Effector memory CD8-positive, alpha-beta T cell (primary cell): ENCODE measurements at regions not wholly inside any gene's neighbourhood (a gene's known extent, or its start where the extent isn't known, plus 50 kb on each side); places are given as distances from the start of the nearest gene placed in this dataset.

ENCODE experiments used
- ATAC-seq: fragments of 150-1000 bp; cut with Tn5 transposase; replicated peaks from 2 replicates; pipeline ENCODE4 v1.10.0; 2021; ENCODE audit warnings: mild to moderate bottlenecking, moderate library complexity
- DNase-seq, 3 experiments: peaks; one replicate each; pipeline ENCODE4 v3.0.0; 2021
- H3K27ac Mint-ChIP-seq, 2 donors: one replicate each; pipeline ENCODE4 v1.8.0; 2022; ENCODE audit warnings: mild to moderate bottlenecking in 2 of 2, mixed read lengths in 2 of 2, moderate library complexity in 2 of 2
- H3K27me3 Mint-ChIP-seq, 2 donors: one replicate each; pipeline ENCODE4 v1.8.0; 2022; ENCODE audit warnings: mixed read lengths in 2 of 2
- H3K36me3 Mint-ChIP-seq: one replicate; pipeline ENCODE4 v1.8.0; 2022; ENCODE audit warnings: mild to moderate bottlenecking, moderate library complexity, mixed read lengths; ENCODE audit not compliant: insufficient read depth
- H3K4me1 Mint-ChIP-seq, 2 donors: one replicate each; pipeline ENCODE4 v1.8.0; 2022; ENCODE audit warnings: low read depth in 2 of 2, mixed read lengths in 2 of 2
- H3K4me3 Mint-ChIP-seq, 2 donors: one replicate each; pipeline ENCODE4 v1.8.0; 2022; ENCODE audit warnings: mild to moderate bottlenecking in 2 of 2, mixed read lengths in 2 of 2, moderate library complexity in 2 of 2
- H3K9me3 Mint-ChIP-seq, 2 donors: one replicate each; pipeline ENCODE4 v1.8.0; 2022; ENCODE audit warnings: mixed read lengths in 2 of 2

- no peaks in the 10 kb centered on the region for H3K9me3 Mint-ChIP-seq
- H3K27ac Mint-ChIP-seq: no peak overlapping the region
- no peaks in the 10 kb centered on the region for H3K36me3 Mint-ChIP-seq
- H3K4me1 Mint-ChIP-seq: no peaks in the 10 kb centered on the region
- no peak for ATAC-seq
- no peak for DNase-seq
- peaks cover 0 to 6% of the 10 kb centered on the region in 2 donors for H3K27me3 Mint-ChIP-seq
- no peak overlapping the region for H3K4me3 Mint-ChIP-seq
Measured at GRCh38 chr4:25474690-25475089, 97.6 kb downstream of the ANAPC4 start.

DNA sequence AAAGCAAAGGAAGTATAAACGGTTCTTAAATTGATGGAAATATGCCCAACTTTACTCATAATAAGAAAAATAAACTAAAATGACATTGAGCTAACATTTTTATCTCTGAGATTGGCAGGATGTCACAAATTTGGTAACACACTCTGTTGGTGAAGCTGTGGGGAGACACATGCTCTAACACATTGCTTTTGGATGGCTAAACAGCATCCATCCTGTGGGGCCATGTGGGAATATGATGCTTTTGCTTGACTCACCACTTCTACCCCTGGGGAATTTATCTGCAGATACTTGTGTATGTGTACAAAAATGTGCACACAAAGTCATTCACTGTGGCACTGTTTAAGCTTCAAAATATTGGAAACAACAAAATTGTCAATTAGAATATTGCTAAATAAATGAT lies 100.2 kb downstream of the ANAPC4 start:
- ATAC-seq (no peak), DNase-seq (no peak)
- H3K27ac Mint-ChIP-seq: no peak overlapping the region
- H3K36me3 Mint-ChIP-seq: no peaks in the 10 kb centered on the region
- H3K27me3 Mint-ChIP-seq: peaks cover 0 to 16% of the 10 kb centered on the region in 2 donors
- no peaks in the 10 kb centered on the region for H3K4me1 Mint-ChIP-seq
- no peaks in the 10 kb centered on the region for H3K9me3 Mint-ChIP-seq
- no peak overlapping the region for H3K4me3 Mint-ChIP-seq

GRCh38 chr4:25481648-25482047 lies 104.6 kb downstream of the ANAPC4 start:
- H3K9me3 Mint-ChIP-seq: no peaks in the 10 kb centered on the region
- no peak overlapping the region for H3K4me3 Mint-ChIP-seq
- ATAC-seq (no peak), DNase-seq (no peak)
- no peaks in the 10 kb centered on the region for H3K36me3 Mint-ChIP-seq
- peaks cover 0 to 25% of the 10 kb centered on the region in 2 donors for H3K27me3 Mint-ChIP-seq
- H3K4me1 Mint-ChIP-seq: peaks cover 0 to 8% of the 10 kb centered on the region in 2 donors
- H3K27ac Mint-ChIP-seq: no peak overlapping the region

- H3K27ac Mint-ChIP-seq: no peak overlapping the region
- ATAC-seq (no peak), DNase-seq (no peak)
- H3K4me1 Mint-ChIP-seq: peaks cover 0 to 8% of the 10 kb centered on the region in 2 donors
- no peak overlapping the region for H3K4me3 Mint-ChIP-seq
- peaks cover 11 to 29% of the 10 kb centered on the region in 2 donors for H3K27me3 Mint-ChIP-seq
- no peaks in the 10 kb centered on the region for H3K36me3 Mint-ChIP-seq
- peaks cover 6 to 8% of the 10 kb centered on the region in 2 donors for H3K9me3 Mint-ChIP-seq
Measured at GRCh38 chr4:25484243-25484721, 107.2 kb downstream of the ANAPC4 start.

- Mint-ChIP-seq H3K27me3 (peaks cover 11 to 26% of the 10 kb centered on the region in 2 donors), H3K4me3 (no peak overlapping the region), H3K36me3 (no peaks in the 10 kb centered on the region), H3K4me1 (peaks cover 0 to 8% of the 10 kb centered on the region in 2 donors), H3K27ac (no peak overlapping the region), H3K9me3 (peaks cover 6 to 8% of the 10 kb centered on the region in 2 donors)
- ATAC-seq (no peak), DNase-seq (no peak)
Measured at GRCh38 chr4:25485104-25485503, 108.0 kb downstream of the ANAPC4 start.

DNA sequence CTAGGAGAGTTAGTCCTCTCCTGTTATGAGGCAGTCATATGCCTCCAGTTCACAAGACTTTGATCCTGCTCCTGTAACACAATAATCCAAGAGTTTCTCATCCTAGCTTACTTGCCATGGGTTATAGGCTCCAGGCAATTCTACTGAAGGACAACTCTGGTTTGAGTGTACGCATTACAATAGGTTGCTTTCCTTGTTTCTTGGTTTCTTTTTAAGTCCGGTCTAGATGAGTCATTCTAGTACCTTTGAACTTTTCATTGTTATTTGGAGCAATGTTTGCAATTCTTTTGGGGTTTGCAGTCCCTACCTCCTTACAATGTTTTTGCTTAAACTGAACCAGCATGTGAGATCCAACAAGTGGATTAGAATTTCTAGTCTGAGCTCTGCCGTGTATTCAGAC lies 109.1 kb downstream of the ANAPC4 start:
- ATAC-seq: no peak
- DNase-seq: no peak
- Mint-ChIP-seq H3K27me3 (peaks cover 11 to 19% of the 10 kb centered on the region in 2 donors), H3K27ac (no peak overlapping the region), H3K36me3 (no peaks in the 10 kb centered on the region), H3K9me3 (peaks cover 6 to 8% of the 10 kb centered on the region in 2 donors), H3K4me1 (peaks cover 0 to 8% of the 10 kb centered on the region in 2 donors), H3K4me3 (no peak overlapping the region)

DNA sequence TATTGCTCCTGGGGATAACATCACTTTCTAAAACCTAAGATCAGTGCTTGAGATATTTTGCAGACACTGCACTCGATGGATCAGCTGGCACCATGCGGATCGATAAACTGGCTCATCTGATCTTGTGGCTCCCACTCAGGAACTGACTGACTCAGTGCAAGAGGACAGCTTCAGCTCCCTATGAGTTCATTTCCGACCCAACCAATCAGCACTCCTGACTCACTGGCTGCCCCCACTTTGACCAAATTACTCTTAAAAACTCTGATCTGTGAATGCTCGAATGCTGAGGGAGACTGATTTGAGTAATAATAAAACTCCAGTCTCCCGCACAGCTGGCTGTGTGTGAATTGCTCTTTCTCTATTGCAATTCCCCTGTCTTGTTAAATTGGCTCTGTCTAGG lies 110.1 kb downstream of the ANAPC4 start:
- Mint-ChIP-seq H3K4me3 (no peak overlapping the region), H3K27ac (no peak overlapping the region), H3K9me3 (peaks cover 6 to 8% of the 10 kb centered on the region in 2 donors), H3K27me3 (peaks cover 11 to 21% of the 10 kb centered on the region in 2 donors), H3K4me1 (peaks cover 0 to 8% of the 10 kb centered on the region in 2 donors), H3K36me3 (no peaks in the 10 kb centered on the region)
- no peak for ATAC-seq
- DNase-seq: no peak

DNA sequence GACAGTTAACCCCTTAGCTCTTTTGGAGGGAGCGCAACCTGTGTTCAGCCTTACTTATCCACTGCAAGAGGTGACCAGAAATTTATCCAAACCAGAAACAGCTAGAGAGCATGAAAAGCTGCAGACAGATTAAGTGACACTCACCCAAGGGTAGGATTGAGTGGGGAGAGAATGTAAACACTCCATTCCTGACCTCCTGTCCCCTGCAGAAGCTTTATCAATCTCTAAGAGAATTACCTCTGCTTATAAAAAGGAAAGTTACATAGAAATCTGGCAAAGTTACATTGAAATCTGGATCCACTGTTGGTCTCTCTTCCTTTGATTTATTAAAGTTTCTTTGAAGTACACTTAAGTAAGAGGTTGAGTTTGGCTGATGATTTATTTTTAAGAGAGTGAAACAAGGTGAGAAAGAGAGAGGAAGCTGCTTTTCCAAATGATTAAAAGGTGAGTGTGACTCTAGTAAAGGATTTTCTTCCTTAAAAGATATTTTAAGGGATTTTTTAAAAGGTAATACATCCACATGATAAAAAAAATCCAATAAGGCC lies 112.3 kb downstream of the ANAPC4 start:
- Mint-ChIP-seq H3K9me3 (peaks cover 6 to 8% of the 10 kb centered on the region in 2 donors), H3K4me3 (no peak overlapping the region), H3K27ac (no peak overlapping the region), H3K27me3 (peaks cover 11 to 21% of the 10 kb centered on the region in 2 donors), H3K36me3 (no peaks in the 10 kb centered on the region), H3K4me1 (peaks cover 0 to 4% of the 10 kb centered on the region in 2 donors)
- DNase-seq (no peak), ATAC-seq (no peak)

DNA sequence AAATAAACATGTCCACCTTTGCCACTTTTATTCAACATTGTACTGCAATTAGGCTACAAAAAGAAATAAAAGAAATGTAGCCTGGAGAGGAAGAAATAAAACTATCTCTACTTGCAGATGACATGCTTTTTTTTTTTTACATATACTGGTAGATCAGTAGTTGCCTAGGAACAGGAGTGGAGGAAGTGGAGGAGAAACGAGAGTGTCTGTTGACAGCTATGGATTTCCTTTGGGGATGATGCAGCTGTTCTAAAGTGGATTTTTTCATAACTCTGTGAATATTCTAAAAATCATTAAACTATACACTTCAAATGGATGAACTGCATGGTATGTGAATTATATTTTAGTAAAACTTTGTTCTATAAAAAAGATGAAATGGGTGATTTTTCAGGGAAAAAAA lies 116.4 kb downstream of the ANAPC4 start:
- Mint-ChIP-seq H3K27me3 (peaks cover 0 to 6% of the 10 kb centered on the region in 2 donors), H3K9me3 (no peaks in the 10 kb centered on the region), H3K27ac (no peak overlapping the region), H3K4me1 (no peaks in the 10 kb centered on the region), H3K4me3 (no peak overlapping the region), H3K36me3 (no peaks in the 10 kb centered on the region)
- ATAC-seq: no peak
- DNase-seq: no peak

DNA sequence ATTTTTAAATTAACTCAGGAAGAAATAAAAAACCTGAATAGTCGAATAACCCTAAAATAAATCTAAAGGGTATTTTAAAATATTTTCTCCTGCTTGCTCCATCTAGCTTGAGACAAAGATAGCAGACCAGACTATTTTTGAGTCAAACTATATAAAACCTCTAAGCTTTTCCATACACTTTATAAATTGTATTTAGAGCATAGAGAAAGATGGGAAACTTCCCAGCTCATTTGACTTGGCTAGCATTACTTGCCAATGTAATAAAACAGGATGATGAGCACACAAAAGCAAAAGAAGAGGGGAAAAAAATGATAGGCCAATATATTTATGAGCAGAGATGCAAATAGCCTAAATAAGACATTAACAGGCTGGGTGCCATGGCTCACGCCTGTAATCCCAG lies 117.1 kb downstream of the ANAPC4 start:
- H3K27me3 Mint-ChIP-seq: peaks cover 0 to 6% of the 10 kb centered on the region in 2 donors
- DNase-seq: no peak
- no peak for ATAC-seq
- no peaks in the 10 kb centered on the region for H3K4me1 Mint-ChIP-seq
- H3K9me3 Mint-ChIP-seq: no peaks in the 10 kb centered on the region
- no peaks in the 10 kb centered on the region for H3K36me3 Mint-ChIP-seq
- H3K27ac Mint-ChIP-seq: no peak overlapping the region
- H3K4me3 Mint-ChIP-seq: no peak overlapping the region

DNA sequence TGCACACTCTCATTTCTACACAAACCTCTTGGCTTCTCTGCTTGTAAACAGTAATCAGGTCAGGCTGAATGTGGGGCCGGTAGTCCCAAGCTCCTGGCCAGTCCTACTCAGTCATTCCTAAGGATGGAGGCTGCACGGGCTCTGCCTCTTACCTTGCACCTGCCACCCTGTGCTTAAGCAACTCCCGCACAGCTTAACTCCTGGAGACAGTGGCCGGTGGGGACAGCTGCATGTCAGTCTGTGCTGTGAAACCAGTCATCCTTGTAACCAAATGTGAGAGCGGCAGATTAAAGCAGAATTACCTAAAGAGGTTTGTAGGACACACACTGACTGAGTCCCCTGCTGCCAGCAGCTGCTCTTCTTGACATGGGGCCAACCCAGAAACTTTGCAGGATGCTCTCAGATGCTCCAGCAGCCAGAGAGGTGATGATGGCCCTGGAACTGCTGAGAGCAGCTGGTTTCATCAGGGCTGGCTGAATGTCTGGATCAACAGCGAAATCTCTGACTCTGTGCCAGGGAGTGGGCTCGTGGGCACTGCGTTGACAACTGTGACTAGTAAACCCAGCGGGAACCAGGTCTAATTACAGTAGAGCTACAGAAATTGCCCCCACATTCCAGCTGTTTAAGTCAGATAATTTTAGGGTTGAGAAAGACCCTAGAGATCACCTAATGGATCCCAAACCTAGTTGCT lies 123.7 kb downstream of the ANAPC4 start:
- no peaks in the 10 kb centered on the region for H3K4me1 Mint-ChIP-seq
- H3K36me3 Mint-ChIP-seq: no peaks in the 10 kb centered on the region
- no peaks in the 10 kb centered on the region for H3K9me3 Mint-ChIP-seq
- H3K27me3 Mint-ChIP-seq: peaks cover 7 to 17% of the 10 kb centered on the region in 2 donors
- no peak overlapping the region for H3K4me3 Mint-ChIP-seq
- DNase-seq (no peak), ATAC-seq (no peak)
- H3K27ac Mint-ChIP-seq: no peak overlapping the region

- DNase-seq: no peak
- Mint-ChIP-seq H3K4me1 (no peaks in the 10 kb centered on the region), H3K4me3 (no peak overlapping the region), H3K27me3 (peaks cover 7 to 17% of the 10 kb centered on the region in 2 donors), H3K9me3 (no peaks in the 10 kb centered on the region), H3K36me3 (no peaks in the 10 kb centered on the region), H3K27ac (no peak overlapping the region)
- no peak for ATAC-seq
Measured at GRCh38 chr4:25502115-25502514, 125.1 kb downstream of the ANAPC4 start.

GRCh38 chr4:25503779-25504178 lies 126.7 kb downstream of the ANAPC4 start:
- peaks cover 7 to 17% of the 10 kb centered on the region in 2 donors for H3K27me3 Mint-ChIP-seq
- ATAC-seq (no peak), DNase-seq (no peak)
- no peaks in the 10 kb centered on the region for H3K9me3 Mint-ChIP-seq
- no peak overlapping the region for H3K4me3 Mint-ChIP-seq
- H3K36me3 Mint-ChIP-seq: no peaks in the 10 kb centered on the region
- H3K27ac Mint-ChIP-seq: no peak overlapping the region
- no peaks in the 10 kb centered on the region for H3K4me1 Mint-ChIP-seq

DNA sequence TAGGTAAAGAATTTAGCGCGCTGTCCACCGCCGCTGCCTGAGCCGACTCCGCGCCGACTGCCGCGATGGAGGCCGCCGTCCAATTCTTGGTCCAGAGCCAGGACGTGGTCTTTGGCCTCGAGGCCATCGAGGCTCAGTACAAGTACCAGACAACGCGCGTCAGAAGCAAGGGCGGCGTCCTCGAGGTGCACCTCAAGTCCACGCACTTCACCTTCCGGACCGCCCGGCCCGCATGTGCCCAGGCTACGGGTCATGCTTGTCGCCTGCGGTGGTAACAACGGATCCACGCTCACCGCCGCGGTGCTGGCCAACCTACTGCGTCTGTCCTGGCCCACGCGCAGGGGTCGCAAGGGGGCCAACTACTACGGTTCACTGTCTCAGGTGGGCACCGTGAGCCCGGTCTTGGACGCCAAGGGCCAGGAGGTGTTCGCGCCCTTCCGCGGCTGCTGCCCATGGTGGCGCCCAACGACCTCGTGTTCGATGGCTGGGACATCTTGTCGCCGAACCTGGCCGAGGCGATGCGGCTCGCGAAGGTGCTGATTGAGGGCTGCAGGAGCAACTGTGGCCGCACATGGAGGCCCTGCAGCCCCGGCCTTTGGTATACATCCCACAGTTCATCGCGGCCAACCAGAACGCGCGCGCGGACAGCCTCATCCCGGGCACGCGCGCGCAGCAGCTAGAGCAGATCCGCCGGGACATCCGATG lies 128.0 kb downstream of the ANAPC4 start:
- H3K27me3 Mint-ChIP-seq: peaks cover 7 to 17% of the 10 kb centered on the region in 2 donors
- no peaks in the 10 kb centered on the region for H3K9me3 Mint-ChIP-seq
- DNase-seq (no peak), ATAC-seq (no peak)
- no peak overlapping the region for H3K27ac Mint-ChIP-seq
- peaks cover 4% of the 10 kb centered on the region for H3K36me3 Mint-ChIP-seq
- H3K4me1 Mint-ChIP-seq: no peaks in the 10 kb centered on the region
- no peak overlapping the region for H3K4me3 Mint-ChIP-seq
